Astrocyte (in vitro differentiated cells and primary cell): ENCODE measurements at regions not wholly inside any gene's neighbourhood (a gene's known extent, or its start where the extent isn't known, plus 50 kb on each side); places are given as distances from the start of the nearest gene placed in this dataset.

Source experiments
- EZH2 ChIP-seq: IDR thresholded peaks from 2 replicates; pipeline ENCODE4 v1.6.1; 2012; ENCODE audit warnings: mild to moderate bottlenecking, low read length, inconsistent platforms; ENCODE audit not compliant: insufficient read depth
- TF ChIP-seq, protein P1 (sequence below): IDR thresholded peaks from 2 replicates; pipeline ENCODE4 v1.5.1; 2011; ENCODE audit warnings: low read depth, mild to moderate bottlenecking, inconsistent platforms, low read length, moderate library complexity; ENCODE audit not compliant: insufficient read depth

DNA sequence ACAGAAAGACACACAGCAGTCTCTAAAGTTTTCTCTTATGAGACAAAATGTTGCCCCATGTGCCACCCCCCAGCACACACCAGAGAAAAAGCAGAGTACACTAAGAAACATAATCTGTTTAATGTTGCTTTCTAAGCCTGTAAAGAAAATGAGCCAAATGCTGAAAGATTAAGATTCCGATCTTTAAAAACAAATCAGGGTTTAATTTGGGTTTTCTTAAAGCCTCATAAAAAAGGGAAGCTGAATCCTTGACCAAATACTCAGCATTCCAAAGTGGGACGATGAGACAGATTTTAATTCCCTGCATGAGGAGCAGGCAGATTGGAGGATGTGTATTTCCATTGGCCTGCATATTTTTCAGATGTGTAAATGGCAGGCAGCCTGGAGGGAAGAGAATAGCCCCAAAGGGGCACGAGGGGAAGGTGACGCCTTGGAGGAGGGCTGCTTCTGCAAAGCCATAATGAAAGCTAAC, 118.4 kb downstream of the COPRS start:
- TF ChIP-seq EZH2, result no peak
- TF ChIP-seq, protein P1, sequence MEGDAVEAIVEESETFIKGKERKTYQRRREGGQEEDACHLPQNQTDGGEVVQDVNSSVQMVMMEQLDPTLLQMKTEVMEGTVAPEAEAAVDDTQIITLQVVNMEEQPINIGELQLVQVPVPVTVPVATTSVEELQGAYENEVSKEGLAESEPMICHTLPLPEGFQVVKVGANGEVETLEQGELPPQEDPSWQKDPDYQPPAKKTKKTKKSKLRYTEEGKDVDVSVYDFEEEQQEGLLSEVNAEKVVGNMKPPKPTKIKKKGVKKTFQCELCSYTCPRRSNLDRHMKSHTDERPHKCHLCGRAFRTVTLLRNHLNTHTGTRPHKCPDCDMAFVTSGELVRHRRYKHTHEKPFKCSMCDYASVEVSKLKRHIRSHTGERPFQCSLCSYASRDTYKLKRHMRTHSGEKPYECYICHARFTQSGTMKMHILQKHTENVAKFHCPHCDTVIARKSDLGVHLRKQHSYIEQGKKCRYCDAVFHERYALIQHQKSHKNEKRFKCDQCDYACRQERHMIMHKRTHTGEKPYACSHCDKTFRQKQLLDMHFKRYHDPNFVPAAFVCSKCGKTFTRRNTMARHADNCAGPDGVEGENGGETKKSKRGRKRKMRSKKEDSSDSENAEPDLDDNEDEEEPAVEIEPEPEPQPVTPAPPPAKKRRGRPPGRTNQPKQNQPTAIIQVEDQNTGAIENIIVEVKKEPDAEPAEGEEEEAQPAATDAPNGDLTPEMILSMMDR, result no peak
